Mesendoderm (in vitro differentiated cells): ENCODE measurements at regions not wholly inside any gene's neighbourhood (a gene's known extent, or its start where the extent isn't known, plus 50 kb on each side); places are given as distances from the start of the nearest gene placed in this dataset.

Source experiments
- DNase-seq: peaks from one replicate; pipeline ENCODE4 v3.0.0; 2013
- H2AK5ac ChIP-seq: 2 replicates; pipeline ENCODE4 v1.6.1; 2013; ENCODE audit warnings: low read length, inconsistent platforms
- H2BK120ac ChIP-seq: 2 replicates; pipeline ENCODE4 v1.6.1; 2013; ENCODE audit warnings: low read depth, mild to moderate bottlenecking, low read length, moderate library complexity, mixed read lengths
- H2BK15ac ChIP-seq: replicated peaks from 2 replicates; pipeline ENCODE4 v1.6.1; 2013; ENCODE audit warnings: low read depth, mild to moderate bottlenecking, moderate library complexity
- H2BK5ac ChIP-seq: 2 replicates; pipeline ENCODE4 v1.6.1; 2013; ENCODE audit warnings: low read length, inconsistent platforms
- H3K18ac ChIP-seq: 2 replicates; pipeline ENCODE4 v1.6.1; 2013; ENCODE audit warnings: mild to moderate bottlenecking, low read length, mixed read lengths
- H3K23ac ChIP-seq: one replicate; pipeline ENCODE4 v1.6.1; 2013; ENCODE audit warnings: low read length
- H3K27ac ChIP-seq: 2 replicates; pipeline ENCODE4 v1.5.1; 2013; ENCODE audit warnings: low read depth, mild to moderate bottlenecking, inconsistent platforms, low read length, moderate library complexity
- H3K27me3 ChIP-seq: 2 replicates; pipeline ENCODE4 v1.6.1; 2013; ENCODE audit warnings: low read length, control low read depth, mild to moderate bottlenecking, inconsistent platforms; ENCODE audit not compliant: insufficient read depth, poor library complexity
- H3K36me3 ChIP-seq: 2 replicates; pipeline ENCODE4 v1.6.1; 2013; ENCODE audit warnings: low read length, inconsistent platforms; ENCODE audit not compliant: control insufficient read depth, insufficient read depth
- H3K4ac ChIP-seq: one replicate; pipeline ENCODE4 v1.6.1; 2013; ENCODE audit warnings: low read depth, mild to moderate bottlenecking, low read length, moderate library complexity
- H3K4me1 ChIP-seq: 2 replicates; pipeline ENCODE4 v1.6.1; 2013; ENCODE audit warnings: low read depth, low read length, inconsistent platforms; ENCODE audit not compliant: control insufficient read depth
- H3K4me2 ChIP-seq: 2 replicates; pipeline ENCODE4 v1.6.1; 2013; ENCODE audit warnings: low read length
- H3K4me3 ChIP-seq: 2 replicates; pipeline ENCODE4 v1.5.1; 2013; ENCODE audit warnings: mild to moderate bottlenecking, low read length
- H3K56ac ChIP-seq: one replicate; pipeline ENCODE4 v1.6.1; 2013; ENCODE audit warnings: low read length
- H3K79me1 ChIP-seq: 2 replicates; pipeline ENCODE4 v1.6.1; 2013; ENCODE audit warnings: low read length, inconsistent platforms
- H3K79me2 ChIP-seq: 2 replicates; pipeline ENCODE4 v1.6.1; 2013; ENCODE audit warnings: mild to moderate bottlenecking, low read length; ENCODE audit not compliant: control insufficient read depth, insufficient read depth
- H3K9ac ChIP-seq: 2 replicates; pipeline ENCODE4 v1.6.1; 2013; ENCODE audit warnings: low read length, inconsistent platforms
- H4K5ac ChIP-seq: one replicate; pipeline ENCODE4 v1.6.1; 2013; ENCODE audit warnings: low read length
- H4K8ac ChIP-seq: one replicate; pipeline ENCODE4 v1.6.1; 2013; ENCODE audit warnings: low read depth, mild to moderate bottlenecking, control low read depth, low read length, moderate library complexity
- WGBS: extraction: QIAGEN DNeasy Blood & Tissue Kit; methylation state at CpG from one replicate; pipeline ENCODE4 v1.1.7; 2013; ENCODE audit warnings: low lambda C conversion rate, missing lambda C conversion rate; ENCODE audit not compliant: insufficient coverage; ENCODE audit errors: extremely low coverage; 5-methylcytosine and 5-hydroxymethylcytosine counted together

DNA sequence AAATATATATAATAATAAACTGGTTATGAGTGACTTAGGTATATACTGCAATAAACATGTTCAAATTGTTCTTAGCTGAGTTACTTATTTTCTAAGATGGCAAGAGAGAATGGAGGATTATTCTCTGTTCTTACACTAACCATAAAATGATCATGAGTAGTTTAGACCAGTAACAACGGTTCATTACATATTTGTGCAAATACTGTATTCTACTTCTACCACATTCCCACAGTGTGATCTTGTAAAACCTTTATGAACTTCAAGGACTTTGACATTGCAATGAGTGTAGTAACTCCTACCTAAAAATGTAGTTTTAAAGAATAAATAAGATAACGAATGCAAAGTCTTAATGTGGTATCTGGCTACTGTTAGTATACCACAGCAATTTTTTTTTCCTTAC is 353.7 kb upstream of the NCAM2 start:
- no peak overlapping the region for H3K18ac ChIP-seq
- DNase-seq, result no peak
- H4K5ac ChIP-seq, result no peak overlapping the region
- no peak overlapping the region for H3K27ac ChIP-seq
- no peak overlapping the region for H3K23ac ChIP-seq
- H2BK15ac ChIP-seq, result no peak overlapping the region
- H3K56ac ChIP-seq, result no peak overlapping the region
- no peak overlapping the region for H3K4me2 ChIP-seq
- WGBS, result no CpG with 5 or more reads among the region's 2 CpGs
- no peak overlapping the region for H2AK5ac ChIP-seq
- no peaks in the 10 kb centered on the region for H3K4me1 ChIP-seq
- no peak overlapping the region for H2BK5ac ChIP-seq
- no peak overlapping the region for H3K4ac ChIP-seq
- no peaks in the 10 kb centered on the region for H3K36me3 ChIP-seq
- no peaks in the 10 kb centered on the region for H3K79me2 ChIP-seq
- no peak overlapping the region for H3K4me3 ChIP-seq
- H3K79me1 ChIP-seq, result no peaks in the 10 kb centered on the region
- H4K8ac ChIP-seq, result no peak overlapping the region
- H3K9ac ChIP-seq, result no peak overlapping the region
- no peak overlapping the region for H2BK120ac ChIP-seq
- no peaks in the 10 kb centered on the region for H3K27me3 ChIP-seq

DNA sequence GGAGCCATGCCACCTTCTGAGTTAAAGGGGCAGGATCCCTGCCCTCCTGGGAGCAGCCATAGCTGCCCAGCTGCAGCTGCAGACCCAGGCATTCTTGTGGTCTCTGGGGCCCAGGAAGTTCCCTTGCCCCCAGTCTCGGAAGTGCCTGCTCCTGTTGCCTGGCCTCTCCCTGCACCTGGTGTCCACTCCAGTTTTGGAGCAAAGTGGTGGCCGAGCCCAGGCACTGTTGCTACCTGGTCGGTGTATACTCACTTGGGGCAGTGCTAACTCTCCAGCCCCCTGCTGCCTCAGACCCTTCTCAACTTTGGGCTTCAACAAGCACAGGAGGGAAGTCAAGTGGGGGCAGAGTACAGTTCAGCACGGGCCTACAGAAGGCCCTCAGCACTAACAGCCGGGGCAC is 352.9 kb upstream of the NCAM2 start:
- H3K4me3 ChIP-seq, result no peak overlapping the region
- no peak overlapping the region for H3K4me2 ChIP-seq
- no CpG with 5 or more reads among the region's 5 CpGs for WGBS
- H3K36me3 ChIP-seq, result no peaks in the 10 kb centered on the region
- H3K27me3 ChIP-seq, result no peaks in the 10 kb centered on the region
- no peaks in the 10 kb centered on the region for H3K4me1 ChIP-seq
- H3K56ac ChIP-seq, result no peak overlapping the region
- DNase-seq, result no peak
- H2AK5ac ChIP-seq, result no peak overlapping the region
- no peak overlapping the region for H3K9ac ChIP-seq
- H2BK15ac ChIP-seq, result no peak overlapping the region
- H3K23ac ChIP-seq, result no peak overlapping the region
- no peak overlapping the region for H3K4ac ChIP-seq
- no peak overlapping the region for H3K27ac ChIP-seq
- H3K18ac ChIP-seq, result no peak overlapping the region
- no peak overlapping the region for H4K5ac ChIP-seq
- H3K79me2 ChIP-seq, result no peaks in the 10 kb centered on the region
- no peak overlapping the region for H4K8ac ChIP-seq
- H2BK120ac ChIP-seq, result no peak overlapping the region
- H2BK5ac ChIP-seq, result no peak overlapping the region
- no peaks in the 10 kb centered on the region for H3K79me1 ChIP-seq

DNA sequence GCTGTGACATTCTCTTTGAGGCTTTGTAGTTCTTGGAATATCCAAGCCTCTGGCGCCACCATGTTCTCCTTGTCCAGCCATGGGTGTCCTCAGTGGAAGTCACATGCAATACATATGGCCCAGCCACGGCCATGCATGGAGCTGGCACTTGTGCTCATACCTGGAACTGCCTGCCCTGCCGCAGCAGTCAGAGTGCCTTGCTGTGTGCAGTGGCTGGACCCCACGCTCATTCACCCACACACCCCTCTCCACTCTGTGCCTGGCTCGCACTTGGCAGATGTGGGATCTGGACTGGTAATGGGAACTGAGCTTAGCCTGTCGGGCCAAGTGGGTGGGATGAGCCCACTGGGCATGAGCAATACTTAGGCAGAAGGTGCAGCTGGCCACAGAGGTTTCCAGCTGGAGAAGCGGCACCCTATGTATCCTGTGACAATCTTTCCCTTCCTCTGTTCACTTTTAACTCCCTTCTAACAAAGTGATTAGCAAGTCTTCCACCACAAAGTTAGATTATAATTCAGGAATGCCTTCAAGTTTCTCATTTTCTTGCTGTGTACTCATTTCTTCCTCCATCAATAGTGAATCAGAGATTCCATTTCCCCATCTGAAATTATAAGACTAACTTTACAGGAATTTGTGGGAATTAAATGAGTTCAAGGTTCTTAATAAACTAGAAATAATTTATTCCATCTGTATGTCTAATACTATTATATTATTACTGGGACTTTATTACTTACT is 351.6 kb upstream of the NCAM2 start:
- H3K4ac ChIP-seq, result no peak overlapping the region
- no peak overlapping the region for H3K9ac ChIP-seq
- no peaks in the 10 kb centered on the region for H3K27me3 ChIP-seq
- no peaks in the 10 kb centered on the region for H3K79me1 ChIP-seq
- H2BK120ac ChIP-seq, result no peak overlapping the region
- no peak overlapping the region for H3K4me3 ChIP-seq
- H3K79me2 ChIP-seq, result no peaks in the 10 kb centered on the region
- H3K18ac ChIP-seq, result no peak overlapping the region
- no peak overlapping the region for H3K56ac ChIP-seq
- H3K4me2 ChIP-seq, result no peak overlapping the region
- H4K5ac ChIP-seq, result no peak overlapping the region
- no peak overlapping the region for H3K23ac ChIP-seq
- H2BK15ac ChIP-seq, result no peak overlapping the region
- H2BK5ac ChIP-seq, result no peak overlapping the region
- H3K27ac ChIP-seq, result no peak overlapping the region
- no peak overlapping the region for H2AK5ac ChIP-seq
- no peaks in the 10 kb centered on the region for H3K4me1 ChIP-seq
- no peak for DNase-seq
- no peaks in the 10 kb centered on the region for H3K36me3 ChIP-seq
- WGBS, result no CpG with 5 or more reads among the region's 7 CpGs
- no peak overlapping the region for H4K8ac ChIP-seq

DNA sequence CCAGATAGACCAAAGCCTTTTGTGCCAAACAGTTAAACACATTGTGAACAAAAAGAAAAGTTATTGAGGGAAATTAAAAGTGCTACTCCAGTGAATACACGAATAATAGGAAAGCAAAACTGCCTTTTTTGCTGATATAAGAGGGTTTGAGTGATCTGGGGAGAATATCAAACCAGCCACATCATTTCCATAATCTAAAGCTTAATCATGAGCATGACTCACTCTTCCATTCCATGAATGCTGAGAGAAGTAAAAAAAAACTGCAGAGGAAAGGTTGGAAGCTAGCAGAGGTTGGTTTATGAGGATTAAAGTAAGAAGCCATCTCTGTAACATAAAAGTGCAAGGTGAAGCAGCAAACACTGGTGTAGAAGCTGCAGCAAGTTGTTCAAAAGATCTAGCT is 350.6 kb upstream of the NCAM2 start:
- Histone ChIP-seq H3K23ac (no peak overlapping the region), H3K4ac (no peak overlapping the region), H3K9ac (no peak overlapping the region), H2BK15ac (no peak overlapping the region), H4K5ac (no peak overlapping the region), H2AK5ac (no peak overlapping the region), H3K4me1 (no peaks in the 10 kb centered on the region), H3K79me1 (no peaks in the 10 kb centered on the region), H3K27me3 (no peaks in the 10 kb centered on the region), H4K8ac (no peak overlapping the region), H3K36me3 (no peaks in the 10 kb centered on the region), H3K4me2 (no peak overlapping the region), H3K79me2 (no peaks in the 10 kb centered on the region), H3K56ac (no peak overlapping the region), H3K27ac (no peak overlapping the region), H2BK5ac (no peak overlapping the region), H2BK120ac (no peak overlapping the region), H3K18ac (no peak overlapping the region), H3K4me3 (no peak overlapping the region)
- no CpG with 5 or more reads among the region's 1 CpG for WGBS
- no peak for DNase-seq

DNA sequence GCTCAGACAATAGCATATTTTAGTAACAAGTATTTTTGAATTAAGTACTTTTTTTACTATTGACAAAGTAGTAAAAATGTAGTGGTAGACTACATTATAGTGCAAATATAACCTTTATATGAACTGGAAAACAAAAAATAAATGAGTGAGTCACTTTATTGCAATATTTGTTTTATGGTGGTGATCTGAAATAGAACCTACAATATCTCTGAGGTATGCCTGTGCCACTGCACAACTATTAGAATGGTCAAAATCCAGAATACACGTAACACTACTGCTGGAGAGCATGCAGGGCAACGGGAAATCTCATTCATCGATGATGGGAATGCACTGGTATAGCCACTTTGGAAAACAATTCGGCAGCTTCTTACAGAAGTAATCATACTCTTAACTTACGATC is 349.0 kb upstream of the NCAM2 start:
- no peak overlapping the region for H3K18ac ChIP-seq
- WGBS, result no CpG with 5 or more reads among the region's 5 CpGs

DNA sequence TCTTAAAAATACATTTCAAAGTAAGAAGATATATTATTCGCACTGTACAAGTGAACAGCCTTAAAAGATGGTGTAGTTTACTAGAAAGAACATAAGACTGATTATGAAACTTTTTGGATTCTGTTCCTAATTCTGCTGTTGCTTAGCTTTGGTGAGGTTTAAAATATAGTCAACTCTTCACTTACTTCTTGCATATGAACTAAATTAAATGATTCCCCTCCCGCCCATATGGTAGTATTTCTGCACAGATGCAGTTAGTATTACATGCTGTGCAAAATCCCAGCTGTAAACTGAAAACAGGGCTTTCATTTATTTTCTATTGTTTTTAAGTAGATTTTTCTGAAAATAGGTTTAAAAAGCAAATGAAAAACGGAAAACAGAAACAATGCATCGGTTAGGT is 345.4 kb upstream of the NCAM2 start:
- H3K56ac ChIP-seq, result no peak overlapping the region
- H3K4me1 ChIP-seq, result no peaks in the 10 kb centered on the region
- H3K79me2 ChIP-seq, result no peaks in the 10 kb centered on the region

More for the DNA sequence above, 349.0 kb upstream of the NCAM2 start:
- Histone ChIP-seq H3K4me2 (no peak overlapping the region), H3K79me2 (no peaks in the 10 kb centered on the region), H3K27me3 (no peaks in the 10 kb centered on the region), H3K4me3 (no peak overlapping the region), H3K4me1 (no peaks in the 10 kb centered on the region), H2AK5ac (no peak overlapping the region), H3K27ac (no peak overlapping the region), H2BK5ac (no peak overlapping the region), H4K5ac (no peak overlapping the region), H2BK120ac (no peak overlapping the region), H3K9ac (no peak overlapping the region), H3K36me3 (no peaks in the 10 kb centered on the region), H3K79me1 (no peaks in the 10 kb centered on the region), H3K23ac (no peak overlapping the region), H3K4ac (no peak overlapping the region), H4K8ac (no peak overlapping the region), H2BK15ac (no peak overlapping the region), H3K56ac (no peak overlapping the region)
- no peak for DNase-seq

More for the DNA sequence above, 345.4 kb upstream of the NCAM2 start:
- no peaks in the 10 kb centered on the region for H3K27me3 ChIP-seq
- H2AK5ac ChIP-seq, result no peak overlapping the region
- no peak overlapping the region for H3K18ac ChIP-seq
- no peak overlapping the region for H3K23ac ChIP-seq
- H2BK5ac ChIP-seq, result no peak overlapping the region
- H3K27ac ChIP-seq, result no peak overlapping the region
- no peak for DNase-seq
- H3K9ac ChIP-seq, result no peak overlapping the region
- H3K4ac ChIP-seq, result no peak overlapping the region
- WGBS, result no CpG with 5 or more reads among the region's 4 CpGs
- H2BK120ac ChIP-seq, result no peak overlapping the region
- H3K36me3 ChIP-seq, result no peaks in the 10 kb centered on the region
- H4K8ac ChIP-seq, result no peak overlapping the region
- H3K4me2 ChIP-seq, result no peak overlapping the region
- no peaks in the 10 kb centered on the region for H3K79me1 ChIP-seq
- H3K4me3 ChIP-seq, result no peak overlapping the region
- no peak overlapping the region for H2BK15ac ChIP-seq
- H4K5ac ChIP-seq, result no peak overlapping the region
